PC-9 (cell line): ENCODE measurements at regions not wholly inside any gene's neighbourhood (a gene's known extent, or its start where the extent isn't known, plus 50 kb on each side); places are given as distances from the start of the nearest gene placed in this dataset.

Experiments
- EZH2 ChIP-seq: fragments of 200-600 bp; sonication (generic); IDR thresholded peaks from 2 replicates; pipeline ENCODE4 v1.8.0; 2017; ENCODE audit warnings: antibody characterized with exemption, low read depth
- TF ChIP-seq, protein P1 (sequence below): fragments of 200-600 bp; sonication (generic); conservative IDR thresholded peaks from 2 replicates; pipeline ENCODE4 v1.6.1; 2017; ENCODE audit warnings: mixed run types, antibody characterized with exemption, mild to moderate bottlenecking, moderate library complexity

- TF ChIP-seq, protein P1, sequence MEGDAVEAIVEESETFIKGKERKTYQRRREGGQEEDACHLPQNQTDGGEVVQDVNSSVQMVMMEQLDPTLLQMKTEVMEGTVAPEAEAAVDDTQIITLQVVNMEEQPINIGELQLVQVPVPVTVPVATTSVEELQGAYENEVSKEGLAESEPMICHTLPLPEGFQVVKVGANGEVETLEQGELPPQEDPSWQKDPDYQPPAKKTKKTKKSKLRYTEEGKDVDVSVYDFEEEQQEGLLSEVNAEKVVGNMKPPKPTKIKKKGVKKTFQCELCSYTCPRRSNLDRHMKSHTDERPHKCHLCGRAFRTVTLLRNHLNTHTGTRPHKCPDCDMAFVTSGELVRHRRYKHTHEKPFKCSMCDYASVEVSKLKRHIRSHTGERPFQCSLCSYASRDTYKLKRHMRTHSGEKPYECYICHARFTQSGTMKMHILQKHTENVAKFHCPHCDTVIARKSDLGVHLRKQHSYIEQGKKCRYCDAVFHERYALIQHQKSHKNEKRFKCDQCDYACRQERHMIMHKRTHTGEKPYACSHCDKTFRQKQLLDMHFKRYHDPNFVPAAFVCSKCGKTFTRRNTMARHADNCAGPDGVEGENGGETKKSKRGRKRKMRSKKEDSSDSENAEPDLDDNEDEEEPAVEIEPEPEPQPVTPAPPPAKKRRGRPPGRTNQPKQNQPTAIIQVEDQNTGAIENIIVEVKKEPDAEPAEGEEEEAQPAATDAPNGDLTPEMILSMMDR, result no peak
- TF ChIP-seq EZH2, result no peak
These were observed 452.7 kb downstream of the TMEM114 start for GRCh38 chr16:8137606-8138005.
